K562 (cell line): ENCODE measurements at regions not wholly inside any gene's neighbourhood (a gene's known extent, or its start where the extent isn't known, plus 50 kb on each side); places are given as distances from the start of the nearest gene placed in this dataset.

ENCODE experiments used
- ATAC-seq: fragments of 200-7000 bp; cut with Tn5 transposase; 3 replicates; pipeline ENCODE4 v1.9.1; 2020; ENCODE audit warnings: moderate library complexity
- BruUV-seq: library from RNA; stranded (reverse); fragments of 400-500 nt; replicated peaks from 2 replicates; lab custom pipeline; 2021; lab: Mats Ljungman, UMichigan
- CTCF ChIA-PET: fragments of 300-600 bp; formaldehyde crosslinking; extraction: SDS; loops from one replicate; lab custom pipeline; 2021; ENCODE audit warnings: low intra/inter-chr PET ratio; lab: Yijun Ruan, JAX
- POLR2A ChIA-PET: fragments of 300-600, 350-650 bp; sonication (Branson Sonifier 250); formaldehyde crosslinking; extraction: SDS; loops from one replicate; lab custom pipeline; 2021; ENCODE audit warnings: antibody characterized with exemption, inconsistent platforms; lab: Yijun Ruan, JAX
- DNase-seq, 4 experiments: peaks; one replicate each; pipeline versions ENCODE4 v3.0.0 to v3.0.0-alpha.2; 2011 to 2018; ENCODE audit warnings: low spot score in 3 of 4, mixed read lengths in 3 of 4; ENCODE audit errors: extremely low read depth in 1 of 4
- FAIRE-seq: peaks from 2 replicates; lab custom pipeline; 2011; peaks lifted over from hg19 to GRCh38; lab: Jason Lieb, UNC
- H2AFZ ChIP-seq: 2 replicates; pipeline ENCODE4 v1.6.0; 2011; ENCODE audit warnings: low read depth, low read length, control low read depth, inconsistent platforms
- H3K27ac ChIP-seq: fragments of 200-600 bp; 3 replicates; pipeline ENCODE4 v1.8.0; 2011; ENCODE audit warnings: low read depth, mild to moderate bottlenecking, control low read depth, inconsistent platforms, low read length, moderate library complexity, mixed read lengths; ENCODE audit errors: extremely low read depth
- H3K27me3 ChIP-seq, 2 experiments: fragments of 300-600 bp in 1 of 2; 2 replicates in 1 of 2; 3 replicates in 1 of 2; pipeline versions ENCODE4 v1.6.0 to v1.8.0; 2011; ENCODE audit warnings: inconsistent platforms in 2 of 2, low read length in 2 of 2, mild to moderate bottlenecking in 1 of 2, mixed read lengths in 1 of 2, moderate library complexity in 1 of 2; ENCODE audit not compliant: control insufficient read depth in 2 of 2, insufficient read depth in 2 of 2
- H3K36me3 ChIP-seq: fragments of 300-600 bp; 3 replicates; pipeline ENCODE4 v1.8.0; 2011; ENCODE audit warnings: mild to moderate bottlenecking, low read length, inconsistent platforms; ENCODE audit not compliant: control insufficient read depth, insufficient read depth
- H3K4me1 ChIP-seq, 2 experiments: fragments of 200-600 bp in 1 of 2; replicated peaks in 1 of 2; 2 replicates in 1 of 2; 3 replicates in 1 of 2; pipeline versions ENCODE4 v1.5.1 to v1.8.0; 2011; ENCODE audit warnings: inconsistent platforms in 2 of 2, low read length in 2 of 2, mild to moderate bottlenecking in 1 of 2, mixed read lengths in 1 of 2, moderate library complexity in 1 of 2; ENCODE audit not compliant: control insufficient read depth in 2 of 2, insufficient read depth in 2 of 2
- H3K4me2 ChIP-seq: 2 replicates; pipeline ENCODE4 v1.6.1; 2011; ENCODE audit warnings: low read length, control low read depth, inconsistent platforms, mixed read lengths; ENCODE audit not compliant: insufficient read depth
- H3K4me3 ChIP-seq: fragments of 200-600 bp; sonication (generic), shearing (Covaris generic); 2 replicates; pipeline ENCODE4 v1.5.1; 2016; ENCODE audit warnings: control low read depth, inconsistent platforms
- H3K79me2 ChIP-seq: fragments of 200-600 bp; 3 replicates; pipeline ENCODE4 v1.8.0; 2011; ENCODE audit warnings: low read length, inconsistent platforms; ENCODE audit not compliant: control insufficient read depth, insufficient read depth
- H3K9ac ChIP-seq, 2 experiments: 2 replicates each; pipeline versions ENCODE4 v1.6.0 to v1.6.1; 2011; ENCODE audit warnings: low read depth in 2 of 2, low read length in 2 of 2, control low read depth in 1 of 2, inconsistent platforms in 1 of 2, mild to moderate bottlenecking in 1 of 2, mixed read lengths in 1 of 2; ENCODE audit not compliant: insufficient read depth in 1 of 2
- H3K9me1 ChIP-seq: one replicate; pipeline ENCODE4 v1.6.0; 2011; ENCODE audit warnings: inconsistent platforms, mild to moderate bottlenecking, low read length, moderate library complexity; ENCODE audit not compliant: control insufficient read depth, insufficient read depth
- H3K9me3 ChIP-seq: replicated peaks from 2 replicates; pipeline ENCODE4 v1.5.1; 2011; ENCODE audit warnings: low read depth, low read length, inconsistent platforms; ENCODE audit not compliant: control insufficient read depth, insufficient read depth
- H4K20me1 ChIP-seq: replicated peaks from 2 replicates; pipeline ENCODE4 v1.6.1; 2011; ENCODE audit warnings: low read length, inconsistent platforms, mixed read lengths; ENCODE audit not compliant: control insufficient read depth, insufficient read depth
- AFF1 ChIP-seq, 2 experiments: fragments of 450-650 bp; IDR thresholded peaks; 2 replicates each; pipeline ENCODE4 v1.6.1; 2018; ENCODE audit warnings: mild to moderate bottlenecking in 2 of 2, low read depth in 1 of 2; ENCODE audit not compliant: partially characterized antibody in 2 of 2
- CBX3 ChIP-seq, 2 experiments: IDR thresholded peaks; 1 replicate in 1 of 2; 2 replicates in 1 of 2; pipeline ENCODE4 v1.6.1; 2012; ENCODE audit warnings: inconsistent platforms in 2 of 2, low read length in 2 of 2, borderline replicate concordance in 1 of 2, control low read depth in 1 of 2
- CTBP1 ChIP-seq: fragments of 450-650 bp; IDR thresholded peaks from 2 replicates; pipeline ENCODE4 v1.6.1; 2016; ENCODE audit warnings: borderline replicate concordance
- DMBX1 ChIP-seq: fragments of 250-450 bp; sonication (Bioruptor Pico); IDR thresholded peaks from 2 replicates; pipeline ENCODE4 v1.8.0; 2022; ENCODE audit warnings: inconsistent platforms, mild to moderate bottlenecking, moderate library complexity, borderline replicate concordance
- HNRNPH1 ChIP-seq: fragments of 200-400 bp; formaldehyde crosslinking; optimal IDR thresholded peaks from 2 replicates; pipeline ENCODE3; 2017; ENCODE audit warnings: low read depth, mild to moderate bottlenecking, low read length, moderate library complexity
- MIER1 ChIP-seq: fragments of 450-650 bp; IDR thresholded peaks from 2 replicates; pipeline ENCODE4 v1.6.1; 2016; ENCODE audit warnings: antibody characterized with exemption, mild to moderate bottlenecking, low read depth
- NR2C2 ChIP-seq, 2 experiments: fragments of 200-800 bp in 1 of 2; sonication (Bioruptor generic) in 1 of 2; sonication (generic) in 1 of 2; formaldehyde crosslinking in 1 of 2; IDR thresholded peaks; 2 replicates each; pipeline versions ENCODE4 v1.6.1 to v1.8.0; 2016 to 2022; ENCODE audit warnings: mild to moderate bottlenecking in 1 of 2, missing compliant biosample characterization in 1 of 2, missing genetic modification characterization in 1 of 2, missing genetic modification reagents in 1 of 2
- PHF8 ChIP-seq: fragments of 200-600 bp; sonication (generic); IDR thresholded peaks from 2 replicates; pipeline ENCODE4 v1.6.1; 2012; ENCODE audit warnings: mixed run types, mild to moderate bottlenecking, inconsistent platforms, low read length, moderate library complexity, borderline replicate concordance
- SNRNP70 ChIP-seq: fragments of 200-400 bp; formaldehyde crosslinking; optimal IDR thresholded peaks from 2 replicates; pipeline ENCODE3; 2017; ENCODE audit warnings: low read depth, low read length
- TCF3 ChIP-seq: sonication (generic); formaldehyde crosslinking; IDR thresholded peaks from 2 replicates; pipeline ENCODE4 v1.4.0; 2020; ENCODE audit warnings: mild to moderate bottlenecking, missing genetic modification reagents
- YY1 ChIP-seq, 3 experiments: IDR thresholded peaks; 2 replicates each; pipeline ENCODE4 v1.6.1; 2011; ENCODE audit warnings: low read length in 2 of 3, mild to moderate bottlenecking in 2 of 3, moderate library complexity in 2 of 3, borderline replicate concordance in 1 of 3, control low read depth in 1 of 3, low read depth in 1 of 3; ENCODE audit not compliant: insufficient read depth in 3 of 3, insufficient replicate concordance in 2 of 3, control insufficient read depth in 1 of 3, insufficient read length in 1 of 3; ENCODE audit errors: extremely low read depth in 1 of 3
- ZNF143 ChIP-seq: sonication (generic); formaldehyde crosslinking; IDR thresholded peaks from 2 replicates; pipeline ENCODE4 v1.9.0; 2022; ENCODE audit warnings: mild to moderate bottlenecking, missing genetic modification reagents
- ZNF23 ChIP-seq: fragments of 250-450 bp; sonication (Bioruptor Pico); IDR thresholded peaks from 2 replicates; pipeline ENCODE4 v1.4.0; 2020; ENCODE audit warnings: mild to moderate bottlenecking
- ZNF785 ChIP-seq: fragments of 250-450 bp; sonication (Bioruptor Pico); IDR thresholded peaks from 2 replicates; pipeline ENCODE4 v1.4.0; 2020; ENCODE audit warnings: mild to moderate bottlenecking
- WGBS: fragments of 100-300 bp; shearing (Covaris generic); methylation state at CpG from one replicate; pipeline ENCODE4 v1.1.6; 2016; ENCODE audit warnings: low coverage, mixed read lengths; ENCODE audit not compliant: insufficient coverage; ENCODE audit errors: missing lambda C conversion rate; 5-methylcytosine and 5-hydroxymethylcytosine counted together
- in situ Hi-C: fragments of 300-500 bp; cut with MboI; formaldehyde crosslinking; loops from 4 replicates; pipeline ENCODE4 v1.15.0; 2018; ENCODE audit warnings: inconsistent platforms, mixed read lengths
- intact Hi-C: fragments of 100-400 bp; cut with micrococcal nuclease; formaldehyde crosslinking; loops from 2 replicates; pipeline ENCODE4 v1.14.2; 2022
- TF ChIP-seq, protein P1 (sequence below), 2 experiments: fragments of 450-650 bp; conservative IDR thresholded peaks; 2 replicates each; pipeline ENCODE4 v1.6.1; 2017; ENCODE audit warnings: mild to moderate bottlenecking in 2 of 2, moderate library complexity in 2 of 2

GRCh38 chr6:1464781-1465370, 75.5 kb downstream of the FOXF2 start (continued):
- TF ChIP-seq AFF1 (IDR thresholded peaks at IDR 0.05; ENCODE audit: low read depth in 1 of 2, partially characterized antibody in 2 of 2) (no peak), CBX3 (IDR thresholded peaks at IDR 0.05; ENCODE audit: borderline replicate concordance in 1 of 2, low read length in 2 of 2) (no peak)
- TF ChIP-seq, all 486 proteins: peak for 0

GRCh38 chr6:1468126-1468525, 78.8 kb downstream of the FOXF2 start:
- Histone ChIP-seq H3K9ac (no peak overlapping the region), H3K27me3 (peaks cover 9 to 12% of the 10 kb centered on the region in 2 experiments; a peak in 4 of 5 replicates), H3K4me2 (no peak overlapping the region), H3K36me3 (no peaks in the 10 kb centered on the region), H2AFZ (no peak overlapping the region), H3K79me2 (no peaks in the 10 kb centered on the region), H3K4me1 (no peaks in the 10 kb centered on the region), H4K20me1 (0 out of 2 replicates have a peak, but pooled peaks cover 1% of the 10 kb centered on the region), H3K9me1 (no peaks in the 10 kb centered on the region), H3K9me3 (no peaks in the 10 kb centered on the region), H3K4me3 (no peak overlapping the region), H3K27ac (no peak overlapping the region)
- intact Hi-C loops, result no loop called here
- no TSS peak for BruUV-seq
- under 1% methylated on average over 7 of the region's 7 CpGs for WGBS
- ATAC-seq, result no peak
- in situ Hi-C loops, result no loop called here
- no peak for DNase-seq
- ChIA-PET CTCF (no interaction called here), POLR2A (no interaction called here)
- no peak for FAIRE-seq
- TF ChIP-seq MIER1, result no peak
- TF ChIP-seq ZNF785 (CRISPR knock-in tag), result no peak
- TF ChIP-seq TCF3, result no peak
- no peak for TF ChIP-seq PHF8
- no peak for TF ChIP-seq ZNF23
- no peak for TF ChIP-seq DMBX1
- no peak for TF ChIP-seq SNRNP70
- TF ChIP-seq NR2C2 (CRISPR knock-in tag; IDR thresholded peaks at IDR 0.05), result no peak
- no peak for TF ChIP-seq NR2C2 (tag; IDR thresholded peaks at IDR 0.05)
- TF ChIP-seq, protein P1, sequence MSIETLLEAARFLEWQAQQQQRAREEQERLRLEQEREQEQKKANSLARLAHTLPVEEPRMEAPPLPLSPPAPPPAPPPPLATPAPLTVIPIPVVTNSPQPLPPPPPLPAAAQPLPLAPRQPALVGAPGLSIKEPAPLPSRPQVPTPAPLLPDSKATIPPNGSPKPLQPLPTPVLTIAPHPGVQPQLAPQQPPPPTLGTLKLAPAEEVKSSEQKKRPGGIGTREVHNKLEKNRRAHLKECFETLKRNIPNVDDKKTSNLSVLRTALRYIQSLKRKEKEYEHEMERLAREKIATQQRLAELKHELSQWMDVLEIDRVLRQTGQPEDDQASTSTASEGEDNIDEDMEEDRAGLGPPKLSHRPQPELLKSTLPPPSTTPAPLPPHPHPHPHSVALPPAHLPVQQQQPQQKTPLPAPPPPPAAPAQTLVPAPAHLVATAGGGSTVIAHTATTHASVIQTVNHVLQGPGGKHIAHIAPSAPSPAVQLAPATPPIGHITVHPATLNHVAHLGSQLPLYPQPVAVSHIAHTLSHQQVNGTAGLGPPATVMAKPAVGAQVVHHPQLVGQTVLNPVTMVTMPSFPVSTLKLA (conservative IDR thresholded peaks at IDR 0.05), result no peak
- no peak for TF ChIP-seq YY1 (IDR thresholded peaks at IDR 0.05; ENCODE audit: borderline replicate concordance in 1 of 3, control insufficient read depth in 1 of 3, extremely low read depth in 1 of 3, insufficient read depth in 3 of 3, insufficient read length in 1 of 3, insufficient replicate concordance in 2 of 3, low read depth in 1 of 3, low read length in 2 of 3)
- TF ChIP-seq HNRNPH1, result no peak
- TF ChIP-seq ZNF143 (CRISPR knock-in tag), result no peak
- TF ChIP-seq CTBP1, result no peak
